ENCODE measurements at regions not wholly inside any gene's neighbourhood (a gene's known extent, or its start where the extent isn't known, plus 50 kb on each side); places are given as distances from the start of the nearest gene placed in this dataset.
"Not testable (repeated sequence)": the region's sequence is repeated elsewhere in the genome, so short reads cannot be mapped to it uniquely, and the experiment has no call there.

DNA sequence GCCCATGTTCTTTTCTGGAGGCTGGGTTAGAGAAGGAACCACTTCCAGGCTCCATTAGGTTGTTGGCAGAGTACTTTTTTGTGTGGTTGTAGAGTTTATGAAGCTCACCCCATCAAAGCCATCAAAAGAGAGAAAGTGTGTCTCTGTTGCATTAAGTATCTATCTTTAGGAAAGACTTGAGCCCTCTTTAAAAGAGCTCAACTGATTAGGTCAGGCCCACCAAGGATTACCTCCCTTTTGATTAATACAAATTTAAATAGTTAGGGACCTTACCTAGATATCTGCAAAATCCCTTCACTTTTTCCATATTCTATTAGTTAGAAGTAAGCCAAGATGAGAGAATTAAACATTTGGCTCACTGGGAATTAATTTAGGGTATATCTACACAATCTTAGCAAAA is 460.4 kb downstream of the PPARGC1A start:
- Histone ChIP-seq H3K27ac (no peak overlapping the region), H3K4me3 (no peak overlapping the region)

GRCh38 chr4:23425570-23425969 is 464.3 kb downstream of the PPARGC1A start:
- Histone ChIP-seq H3K27ac (no peak overlapping the region), H3K4me3 (no peak overlapping the region)

GRCh38 chr4:23423540-23423939 is 466.3 kb downstream of the PPARGC1A start:
- Histone ChIP-seq H3K4me3 (no peak overlapping the region), H3K27ac (no peak overlapping the region)

DNA sequence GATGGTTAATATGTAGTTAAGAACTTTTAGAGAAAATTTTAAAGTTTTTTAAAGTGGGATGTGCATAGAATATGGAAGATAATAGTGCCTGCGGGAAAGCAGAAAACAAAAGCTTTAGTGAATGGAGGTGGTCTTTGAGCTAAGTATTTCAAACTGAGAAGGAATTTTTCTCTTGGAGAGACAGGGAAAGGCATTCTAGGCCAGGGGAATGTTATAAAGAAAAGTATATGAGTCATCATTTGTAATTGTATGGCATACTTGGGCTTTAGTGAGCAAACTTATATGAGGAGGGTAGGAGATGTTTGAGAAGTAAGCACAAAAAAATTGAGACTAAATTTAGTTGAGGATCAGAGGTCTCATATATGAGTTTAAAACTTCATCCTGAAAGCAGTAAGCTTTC is 467.0 kb downstream of the PPARGC1A start:
- no peak overlapping the region for H3K27ac ChIP-seq
- no peak overlapping the region for H3K4me3 ChIP-seq

GRCh38 chr4:23413631-23414030 is 476.2 kb downstream of the PPARGC1A start:
- no peak overlapping the region for H3K4me3 ChIP-seq
- no peak overlapping the region for H3K27ac ChIP-seq

GRCh38 chr4:23412701-23413100 is 477.1 kb downstream of the PPARGC1A start:
- no peak overlapping the region for H3K27ac ChIP-seq

DNA sequence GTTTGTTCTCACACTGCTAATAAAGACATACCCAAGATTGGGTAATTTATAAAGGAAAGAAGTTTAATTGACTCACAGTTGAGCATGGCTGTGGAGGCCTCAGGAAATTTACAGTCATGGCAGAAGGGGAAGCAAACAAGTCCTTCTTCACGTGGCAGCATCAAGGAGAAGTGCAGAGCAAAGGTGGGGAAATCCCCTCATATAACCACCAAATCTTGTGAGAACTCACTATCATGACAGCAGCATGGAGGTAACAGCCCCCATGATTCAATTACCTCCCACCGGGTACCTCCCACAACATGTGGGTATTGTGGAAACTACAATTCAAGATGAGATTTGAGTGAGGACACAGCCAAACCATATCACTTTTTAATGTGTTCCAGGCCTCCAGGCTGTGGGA is 480.9 kb downstream of the PPARGC1A start:
- not testable (repeated sequence) for H3K4me3 ChIP-seq, H3K27ac ChIP-seq

More at GRCh38 chr4:23412701-23413100, 477.1 kb downstream of the PPARGC1A start:
- H3K4me3 ChIP-seq, result no peak overlapping the region

GRCh38 chr4:23401572-23401971 is 488.3 kb downstream of the PPARGC1A start:
- H3K27ac ChIP-seq, result no peak overlapping the region

DNA sequence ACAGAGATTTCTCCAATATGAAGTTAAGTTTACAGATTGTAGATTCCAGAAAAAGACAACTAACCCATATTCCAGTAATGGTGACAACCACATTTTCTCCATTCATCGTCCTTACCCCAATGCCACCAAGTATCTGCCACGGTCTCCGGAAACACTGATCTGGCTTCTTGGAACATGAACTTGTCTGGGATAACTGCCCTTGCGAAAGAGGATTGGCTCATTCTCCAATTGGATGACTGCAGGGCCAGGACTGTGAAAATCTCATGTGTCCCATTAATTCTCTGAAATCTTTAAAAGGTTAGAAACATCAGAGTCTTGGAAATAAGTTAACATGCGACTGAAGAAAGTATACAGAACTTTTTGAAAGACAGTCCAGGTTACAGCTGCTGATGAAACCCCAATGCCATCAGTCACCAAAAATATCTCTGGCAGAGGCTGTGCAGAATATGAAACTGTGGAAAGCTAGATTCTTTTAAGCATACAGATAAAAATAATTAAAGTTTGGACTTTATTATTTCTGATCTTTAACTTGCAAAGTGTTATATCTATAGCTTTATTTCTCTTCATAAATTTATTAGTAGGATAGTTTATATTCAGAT is 496.9 kb downstream of the PPARGC1A start:
- Histone ChIP-seq H3K27ac (no peak overlapping the region), H3K4me3 (no peak overlapping the region)

More at GRCh38 chr4:23401572-23401971, 488.3 kb downstream of the PPARGC1A start:
- no peak overlapping the region for H3K4me3 ChIP-seq

DNA sequence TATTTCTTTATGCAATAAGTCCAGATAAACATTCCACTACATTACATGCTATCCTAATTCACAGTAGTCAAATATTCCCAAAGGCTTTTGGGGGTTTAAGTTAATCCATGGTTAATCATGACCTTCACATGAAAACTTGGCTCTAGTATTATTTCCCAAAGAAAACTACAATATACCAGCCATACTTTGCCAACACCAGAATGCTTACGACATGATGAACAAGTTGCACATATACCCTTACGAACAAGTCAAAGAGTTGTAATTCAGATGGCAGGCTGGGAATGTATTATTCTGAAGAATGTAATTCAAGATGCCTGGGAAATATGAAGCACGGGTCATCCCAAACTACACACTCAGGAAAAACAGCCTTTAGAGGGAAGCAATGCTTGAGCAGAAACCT is 499.6 kb downstream of the PPARGC1A start:
- Histone ChIP-seq H3K27ac (no peak overlapping the region), H3K4me3 (no peak overlapping the region)

DNA sequence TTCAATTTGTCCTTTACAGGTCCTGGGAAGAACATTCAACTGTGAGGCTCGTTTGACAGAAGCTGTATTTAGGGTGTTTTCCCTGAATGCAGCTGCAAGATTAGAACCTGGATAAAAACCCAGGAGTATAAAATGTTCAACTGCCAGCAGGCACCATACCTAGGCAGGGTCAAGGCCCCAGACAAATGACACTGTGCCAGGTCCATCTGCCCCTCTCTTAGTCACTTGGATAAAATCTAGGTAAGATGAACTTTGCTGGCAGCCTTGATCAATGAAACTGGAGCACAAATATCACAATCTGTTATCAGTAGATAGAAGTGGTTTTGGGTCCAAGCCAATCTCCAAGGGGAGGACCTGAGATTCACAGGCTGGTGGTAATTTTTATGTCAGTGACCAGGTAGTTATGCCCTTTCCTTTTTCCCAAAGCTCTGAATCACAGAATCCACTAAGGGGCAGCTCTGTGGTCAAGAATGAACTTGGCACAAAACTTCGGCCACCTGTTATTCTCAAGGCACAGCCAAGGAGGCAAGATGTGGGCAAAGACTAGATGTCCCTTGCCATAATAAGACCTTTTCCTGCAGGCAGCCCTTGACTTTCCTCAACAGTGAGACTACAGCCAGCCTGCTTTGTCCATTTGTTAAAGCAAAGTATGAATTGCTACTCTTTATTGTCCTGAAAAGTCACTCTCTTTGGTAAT is 501.0 kb downstream of the PPARGC1A start:
- Histone ChIP-seq H3K4me3 (no peak overlapping the region), H3K27ac (no peak overlapping the region)

DNA sequence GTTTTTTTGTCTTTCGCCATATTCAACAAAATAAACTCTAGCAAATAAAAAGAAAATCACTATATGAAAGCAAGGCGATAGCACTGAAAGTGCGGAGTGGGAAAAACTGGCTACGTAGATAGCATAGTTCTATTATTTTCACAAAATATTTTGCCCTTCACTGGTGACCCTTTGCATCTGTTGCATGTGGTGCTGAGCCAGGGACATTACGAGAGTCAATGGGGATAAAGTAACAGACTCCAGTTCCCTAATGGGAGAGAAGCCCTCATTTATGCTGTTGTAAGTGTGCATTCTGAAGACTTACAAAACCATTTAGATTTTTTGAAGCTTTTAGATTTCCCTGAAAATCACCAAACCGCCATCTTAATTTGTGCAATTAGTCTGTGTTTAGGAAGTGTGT is 501.6 kb downstream of the PPARGC1A start:
- H3K4me3 ChIP-seq, result no peak overlapping the region
- H3K27ac ChIP-seq, result no peak overlapping the region

DNA sequence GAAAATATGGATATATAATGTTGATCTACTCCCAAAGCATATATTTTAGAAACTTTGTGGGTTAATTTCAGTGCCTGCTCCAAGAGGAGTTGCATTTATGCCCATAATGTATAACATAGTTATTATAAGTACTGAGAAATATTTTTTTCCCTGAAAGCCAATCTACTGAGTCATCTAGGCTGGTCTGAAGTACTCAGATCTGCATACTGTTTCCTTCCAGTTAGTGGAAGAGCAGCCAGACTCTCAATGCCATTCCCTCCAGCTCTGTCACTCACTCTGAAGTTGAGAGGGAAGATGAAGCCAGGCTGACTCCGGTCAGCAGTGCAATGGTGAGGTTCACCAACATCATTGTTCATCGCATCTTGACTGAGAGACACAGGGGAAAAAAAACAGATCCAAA is 505.1 kb downstream of the PPARGC1A start:
- Histone ChIP-seq H3K27ac (no peak overlapping the region), H3K4me3 (no peak overlapping the region)

DNA sequence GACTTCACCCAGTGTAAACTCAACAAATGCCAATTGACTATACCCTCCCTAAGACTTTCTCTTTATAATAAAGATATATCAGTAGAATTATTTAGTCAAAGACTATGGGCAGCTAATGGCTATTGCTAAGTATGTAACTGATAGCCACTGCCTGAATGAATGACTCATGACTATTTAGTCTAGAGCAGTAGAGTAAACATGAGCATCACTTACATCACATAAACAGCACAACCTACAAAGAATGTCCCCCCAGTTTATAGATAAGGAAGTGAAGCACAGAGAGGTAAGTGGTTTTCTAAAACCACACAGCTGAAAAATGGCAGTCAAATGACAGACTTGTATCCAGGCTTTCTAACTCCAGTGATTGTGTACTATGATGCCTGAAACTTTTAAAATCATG is 507.0 kb downstream of the PPARGC1A start:
- Histone ChIP-seq H3K27ac (no peak overlapping the region), H3K4me3 (no peak overlapping the region)

GRCh38 chr4:23374259-23374658 is 515.6 kb downstream of the PPARGC1A start:
- Histone ChIP-seq H3K4me3 (no peak overlapping the region), H3K27ac (no peak overlapping the region)

GRCh38 chr4:23373261-23373660 is 516.6 kb downstream of the PPARGC1A start:
- H3K27ac ChIP-seq, result no peak overlapping the region
- H3K4me3 ChIP-seq, result no peak overlapping the region

DNA sequence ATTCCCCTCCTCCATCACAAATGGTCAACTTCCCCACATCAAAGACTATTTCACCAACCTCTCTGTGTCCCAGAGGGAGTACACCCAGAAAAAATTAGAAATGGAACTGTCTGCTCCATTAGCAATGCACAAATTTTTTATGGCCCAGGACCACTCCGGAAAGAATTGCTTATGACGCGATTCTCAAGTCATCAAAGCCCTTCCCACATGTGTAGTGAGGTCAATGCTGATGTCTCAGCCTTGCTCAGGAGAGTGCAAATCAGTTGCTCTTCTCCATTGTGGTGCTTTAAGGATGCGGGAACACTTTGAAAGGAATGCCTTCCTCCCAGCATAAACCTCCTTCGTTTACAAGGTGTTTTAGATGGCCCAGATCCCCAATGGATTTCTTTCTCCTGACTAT is 518.3 kb downstream of the PPARGC1A start:
- no peak overlapping the region for H3K4me3 ChIP-seq
- no peak overlapping the region for H3K27ac ChIP-seq

DNA sequence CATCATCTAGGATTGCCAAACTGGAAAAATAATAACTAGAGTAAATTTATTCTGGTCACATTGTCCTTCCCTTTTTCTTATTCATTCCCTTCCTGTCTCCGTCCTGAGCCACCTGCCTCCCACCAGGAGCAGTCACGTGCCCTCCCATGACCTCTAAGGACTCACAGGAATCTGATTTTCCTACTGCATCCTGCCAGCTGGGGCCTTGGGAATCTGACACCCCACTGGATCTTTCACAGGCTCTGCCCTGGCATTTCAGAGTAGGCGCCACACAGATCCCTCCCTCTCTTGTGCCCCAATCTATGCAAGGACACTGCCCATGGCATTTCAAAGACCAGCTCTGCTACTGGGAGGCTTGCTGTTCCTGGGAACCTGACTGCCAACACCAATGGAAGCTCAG is 520.5 kb downstream of the PPARGC1A start:
- Histone ChIP-seq H3K4me3 (no peak overlapping the region), H3K27ac (no peak overlapping the region)

DNA sequence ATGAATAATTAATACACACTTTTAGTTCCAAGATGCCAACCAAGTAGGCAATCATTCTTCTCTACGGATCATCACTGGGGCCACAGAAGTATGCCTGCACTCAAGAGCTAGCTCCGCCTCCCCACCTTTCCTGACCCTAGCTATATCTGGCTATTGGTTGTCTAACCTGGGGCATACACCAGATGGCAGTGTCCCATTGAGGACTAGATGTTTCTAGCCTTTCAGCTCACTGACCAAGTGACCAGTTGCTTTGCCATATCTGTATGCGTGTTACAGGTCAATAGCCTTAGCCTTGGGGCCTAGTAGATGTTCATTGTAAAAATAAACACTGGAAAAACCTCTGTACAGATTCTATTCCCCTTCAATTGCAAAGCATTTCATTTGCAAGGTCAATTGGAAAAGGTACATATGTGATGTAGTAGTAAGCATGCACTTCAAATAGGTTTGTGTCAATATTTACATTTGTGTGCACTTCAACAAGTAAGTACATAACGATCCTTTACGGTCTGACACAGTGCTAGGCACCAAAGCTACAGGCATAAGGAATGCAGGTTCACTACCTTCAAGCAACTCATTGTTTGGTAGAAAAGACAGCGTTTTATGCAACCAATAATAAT is 521.7 kb downstream of the PPARGC1A start:
- no peak overlapping the region for H3K27ac ChIP-seq
- no peak overlapping the region for H3K4me3 ChIP-seq

DNA sequence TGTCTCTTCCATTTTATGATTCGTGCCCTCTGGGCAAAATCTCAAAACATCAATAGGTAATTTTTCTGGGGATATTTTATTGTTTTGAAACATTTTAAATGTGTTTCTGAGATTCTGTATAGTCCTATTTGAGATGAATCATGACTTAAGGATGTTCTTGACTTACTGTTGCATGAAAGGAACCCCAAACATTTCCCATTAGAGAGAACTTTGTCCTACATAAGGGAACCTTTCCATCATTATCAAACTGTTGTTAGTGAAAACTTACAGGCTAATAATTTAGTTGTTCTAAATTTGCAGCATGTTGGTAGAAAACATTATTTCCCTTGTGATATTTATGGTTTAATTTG is 523.3 kb downstream of the PPARGC1A start:
- Histone ChIP-seq H3K4me3 (no peak overlapping the region), H3K27ac (no peak overlapping the region)

- no peak overlapping the region for H3K27ac ChIP-seq
- no peak overlapping the region for H3K4me3 ChIP-seq
Observed at GRCh38 chr4:23365871-23366556, 523.8 kb downstream of the PPARGC1A start.
